Keratinocyte (primary cell): ENCODE measurements at regions not wholly inside any gene's neighbourhood (a gene's known extent, or its start where the extent isn't known, plus 50 kb on each side); places are given as distances from the start of the nearest gene placed in this dataset.

ENCODE experiments used
- DNase-seq: peaks from one replicate; pipeline ENCODE4 v3.0.0-alpha.2; 2011; ENCODE audit warnings: low read depth, missing footprints, low spot score
- FAIRE-seq: peaks from 2 replicates; lab custom pipeline; 2011; peaks lifted over from hg19 to GRCh38; lab: Jason Lieb, UNC
- H2AFZ ChIP-seq: 2 replicates; pipeline ENCODE4 v1.6.0; 2012; ENCODE audit warnings: low read length, control low read depth, inconsistent platforms; ENCODE audit not compliant: control insufficient read depth
- H3K27ac ChIP-seq: 2 replicates; pipeline ENCODE4 v1.5.1; 2011; ENCODE audit warnings: low read length; ENCODE audit not compliant: control insufficient read depth, insufficient read depth
- H3K27me3 ChIP-seq: 3 replicates; pipeline ENCODE4 v1.6.0; 2011; ENCODE audit warnings: low read length; ENCODE audit not compliant: control insufficient read depth, insufficient read depth; ENCODE audit errors: extremely low read depth
- H3K36me3 ChIP-seq, 2 experiments: 2 replicates in 1 of 2; 3 replicates in 1 of 2; pipeline ENCODE4 v1.5.1; 2011; ENCODE audit warnings: low read length in 2 of 2, mild to moderate bottlenecking in 1 of 2; ENCODE audit not compliant: control insufficient read depth in 2 of 2, insufficient read depth in 2 of 2; ENCODE audit errors: extremely low read depth in 1 of 2
- H3K4me1 ChIP-seq: 3 replicates; pipeline ENCODE4 v1.5.1; 2011; ENCODE audit warnings: low read length; ENCODE audit not compliant: control insufficient read depth, insufficient read depth; ENCODE audit errors: extremely low read depth
- H3K4me2 ChIP-seq: 3 replicates; pipeline ENCODE4 v1.6.0; 2011; ENCODE audit warnings: low read depth, low read length; ENCODE audit not compliant: control insufficient read depth, insufficient read depth; ENCODE audit errors: extremely low read depth
- H3K4me3 ChIP-seq, 3 experiments: fragments of 200-600 bp in 1 of 3; sonication (generic) in 1 of 3; 2 replicates in 2 of 3; 3 replicates in 1 of 3; pipeline ENCODE4 v1.5.1; 2011 to 2016; ENCODE audit warnings: low read length in 3 of 3, mild to moderate bottlenecking in 3 of 3, control low read depth in 2 of 3, inconsistent platforms in 1 of 3, low read depth in 1 of 3, mixed read lengths in 1 of 3, mixed run types in 1 of 3, moderate library complexity in 1 of 3; ENCODE audit not compliant: control insufficient read depth in 2 of 3, insufficient read depth in 2 of 3; ENCODE audit errors: extremely low read depth in 1 of 3
- H3K79me2 ChIP-seq: 2 replicates; pipeline ENCODE4 v1.6.0; 2012; ENCODE audit warnings: low read length; ENCODE audit not compliant: control insufficient read depth, insufficient read depth
- H3K9ac ChIP-seq: 3 replicates; pipeline ENCODE4 v1.6.0; 2011; ENCODE audit warnings: low read length; ENCODE audit not compliant: control insufficient read depth, insufficient read depth; ENCODE audit errors: extremely low read depth
- H3K9me1 ChIP-seq: 3 replicates; pipeline ENCODE4 v1.6.0; 2011; ENCODE audit warnings: low read length; ENCODE audit not compliant: control insufficient read depth, insufficient read depth; ENCODE audit errors: extremely low read depth
- H3K9me3 ChIP-seq: 2 replicates; pipeline ENCODE4 v1.5.1; 2012; ENCODE audit warnings: low read depth, low read length; ENCODE audit not compliant: control insufficient read depth
- H4K20me1 ChIP-seq: 3 replicates; pipeline ENCODE4 v1.6.0; 2011; ENCODE audit warnings: low read length; ENCODE audit not compliant: control insufficient read depth, insufficient read depth; ENCODE audit errors: extremely low read depth
- CTCF ChIP-seq, 3 experiments: IDR thresholded peaks in 1 of 3; conservative IDR thresholded peaks in 1 of 3; optimal IDR thresholded peaks in 1 of 3; 2 replicates in 2 of 3; 3 replicates in 1 of 3; pipeline versions ENCODE3 to v1.5.1; 2011; ENCODE audit warnings: low read length in 3 of 3, mild to moderate bottlenecking in 3 of 3, moderate library complexity in 2 of 3, control low read depth in 1 of 3, inconsistent platforms in 1 of 3; ENCODE audit not compliant: insufficient read depth in 2 of 3; ENCODE audit errors: extremely low read depth in 1 of 3
- EZH2 ChIP-seq: IDR thresholded peaks from one replicate; pipeline ENCODE4 v1.6.1; 2012; ENCODE audit warnings: inconsistent platforms, mild to moderate bottlenecking, low read length, moderate library complexity
- dilution Hi-C: fragments of 300-500 bp; cut with MboI; formaldehyde crosslinking; loops from one replicate; pipeline ENCODE4 v1.7.0; 2020; ENCODE audit warnings: low sequenced_read_pairs; ENCODE audit not compliant: extremely low pct_ligation_motif_present

GRCh38 chr4:26217481-26217880 lies 103.3 kb upstream of the RBPJ start:
- TF ChIP-seq EZH2 (no peak), CTCF (optimal IDR thresholded peaks at IDR 0.05 in 1 of 3, IDR thresholded peaks at IDR 0.05 in 1 of 3, conservative IDR thresholded peaks at IDR 0.05 in 1 of 3; ENCODE audit: extremely low read depth in 1 of 3, insufficient read depth in 2 of 3, low read length in 3 of 3) (no peak)

GRCh38 chr4:26217961-26218676 lies 102.7 kb upstream of the RBPJ start:
- H3K27me3 ChIP-seq = peaks cover 14% of the 10 kb centered on the region
- no peak for TF ChIP-seq EZH2
- TF ChIP-seq CTCF (optimal IDR thresholded peaks at IDR 0.05 in 1 of 3, IDR thresholded peaks at IDR 0.05 in 1 of 3, conservative IDR thresholded peaks at IDR 0.05 in 1 of 3; ENCODE audit: extremely low read depth in 1 of 3, insufficient read depth in 2 of 3, low read length in 3 of 3) = no peak
- H3K27ac ChIP-seq = no peak overlapping the region
- no peak for FAIRE-seq
- no peaks in the 10 kb centered on the region for H3K9me1 ChIP-seq
- H3K4me3 ChIP-seq = no peak overlapping the region
- dilution Hi-C loops = no loop called here
- H3K79me2 ChIP-seq = no peaks in the 10 kb centered on the region
- H3K4me1 ChIP-seq = peaks cover 16% of the 10 kb centered on the region
- H3K4me2 ChIP-seq = no peak overlapping the region
- no peak overlapping the region for H3K9ac ChIP-seq
- no peak for DNase-seq
- H3K36me3 ChIP-seq = no peaks in the 10 kb centered on the region
- no peak overlapping the region for H2AFZ ChIP-seq
- H3K9me3 ChIP-seq = no peaks in the 10 kb centered on the region
- no peaks in the 10 kb centered on the region for H4K20me1 ChIP-seq

More at GRCh38 chr4:26217481-26217880, 103.3 kb upstream of the RBPJ start:
- no peak overlapping the region for H3K4me3 ChIP-seq
- FAIRE-seq = no peak
- dilution Hi-C loops = no loop called here
- H3K27ac ChIP-seq = no peak overlapping the region
- no peak for DNase-seq
- peaks cover 14% of the 10 kb centered on the region for H3K4me1 ChIP-seq
- H3K9me3 ChIP-seq = no peaks in the 10 kb centered on the region
- no peak overlapping the region for H3K9ac ChIP-seq
- H3K79me2 ChIP-seq = no peaks in the 10 kb centered on the region
- H3K4me2 ChIP-seq = no peak overlapping the region
- H3K9me1 ChIP-seq = no peaks in the 10 kb centered on the region
- no peak overlapping the region for H2AFZ ChIP-seq
- H3K27me3 ChIP-seq = peaks cover 14% of the 10 kb centered on the region
- no peaks in the 10 kb centered on the region for H3K36me3 ChIP-seq
- H4K20me1 ChIP-seq = no peaks in the 10 kb centered on the region
